HG02840 (cell line): ENCODE measurements at regions not wholly inside any gene's neighbourhood (a gene's known extent, or its start where the extent isn't known, plus 50 kb on each side); places are given as distances from the start of the nearest gene placed in this dataset.

Experiments used
- ATAC-seq: cut with Tn5 transposase; IDR thresholded peaks from one replicate; pipeline ENCODE4 v1.9.1; 2021; ENCODE audit warnings: mild to moderate bottlenecking, moderate library complexity, moderate number of reproducible peaks; ENCODE audit not compliant: unreplicated experiment, low FRiP score

DNA sequence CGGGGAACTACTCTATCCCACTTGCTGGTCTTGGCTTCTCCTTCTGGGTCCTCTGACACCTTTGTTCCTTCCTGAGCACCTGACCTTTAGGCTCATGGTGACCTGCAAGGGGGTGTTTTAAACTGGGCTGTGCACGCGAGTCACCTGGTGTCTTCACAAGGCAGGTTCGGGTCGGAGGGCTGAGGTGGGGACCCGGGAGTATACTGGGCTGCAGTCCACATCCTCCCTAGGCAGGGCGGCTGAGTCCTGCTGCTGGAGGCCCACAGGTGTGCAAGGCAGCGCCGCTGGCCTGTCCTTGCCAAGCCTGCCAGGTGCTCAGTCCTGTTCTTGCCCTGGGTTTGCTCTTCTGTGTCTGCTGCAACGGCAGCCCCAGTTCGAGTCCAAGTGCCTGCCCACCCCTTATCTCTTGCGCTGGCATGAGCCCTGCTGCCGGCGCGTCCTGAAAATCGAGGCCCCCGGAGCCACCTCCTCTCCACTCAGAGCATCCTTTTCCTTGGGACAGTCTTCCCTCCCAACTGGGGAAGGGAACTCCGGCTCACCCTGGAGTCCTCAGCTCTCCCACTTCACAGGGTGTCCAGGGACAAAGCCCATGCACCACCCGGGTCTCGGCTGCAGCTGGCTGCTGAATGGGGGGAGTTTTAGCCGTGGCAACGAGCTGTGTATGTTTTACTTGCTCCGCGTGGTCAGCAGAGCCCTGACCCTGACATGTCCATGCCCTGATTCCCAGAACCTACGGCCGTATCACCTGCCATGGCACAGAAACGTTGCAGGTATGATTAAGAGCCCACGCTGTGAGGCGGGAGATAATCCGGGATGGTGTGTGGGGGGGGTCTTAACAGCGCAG, 193.5 kb downstream of the TEX29 start:
- ATAC-seq: no peak

DNA sequence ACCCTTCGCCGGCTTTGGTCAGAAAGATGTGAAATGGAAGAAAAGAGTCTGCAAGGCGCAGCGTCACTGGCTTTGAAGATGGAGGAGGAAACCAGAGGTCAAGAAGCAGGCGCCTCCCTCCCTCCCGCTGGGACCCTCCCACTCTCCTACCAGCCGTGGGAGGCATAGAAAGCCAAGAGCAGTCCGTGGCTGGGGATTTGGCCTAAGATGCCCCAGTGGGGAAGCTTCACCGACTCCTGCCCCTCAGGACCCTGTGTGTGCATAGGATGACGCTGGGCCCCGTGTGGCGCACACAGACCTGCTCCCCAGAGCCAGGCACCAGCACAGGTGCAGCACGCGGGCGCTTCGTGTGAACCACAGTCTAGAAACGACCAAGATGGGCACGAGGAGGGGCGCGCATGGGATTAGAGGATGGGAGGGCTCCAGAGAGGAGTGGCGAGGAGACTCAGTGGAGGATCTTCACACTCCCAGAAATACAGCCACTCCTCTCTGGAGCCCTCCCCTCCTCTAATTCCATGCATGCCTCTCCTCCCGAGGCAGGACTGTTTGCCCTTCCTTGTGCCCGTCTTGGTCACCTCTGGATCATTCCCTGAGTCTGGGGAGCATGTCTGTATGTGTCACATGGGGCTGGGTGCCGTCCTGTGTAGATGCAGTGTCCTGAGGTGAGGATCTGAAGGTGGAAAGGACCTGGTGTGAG, 194.3 kb downstream of the TEX29 start:
- no peak for ATAC-seq

DNA sequence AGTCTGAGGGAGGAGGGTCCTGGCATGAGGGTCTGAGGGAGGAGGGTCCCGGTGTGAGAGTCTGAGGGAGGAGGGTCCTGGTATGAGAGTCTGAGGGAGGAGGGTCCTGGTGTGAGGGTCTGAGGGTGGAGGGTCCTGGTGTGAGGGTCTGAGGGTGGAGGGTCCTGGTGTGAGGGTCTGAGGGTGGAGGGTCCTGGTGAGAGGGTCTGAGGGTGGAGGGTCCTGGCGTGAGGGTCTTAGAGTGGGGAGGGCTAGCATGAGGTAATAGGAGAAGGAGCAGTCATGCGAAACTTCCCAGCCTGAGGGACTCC, 194.8 kb downstream of the TEX29 start:
- no peak for ATAC-seq

DNA sequence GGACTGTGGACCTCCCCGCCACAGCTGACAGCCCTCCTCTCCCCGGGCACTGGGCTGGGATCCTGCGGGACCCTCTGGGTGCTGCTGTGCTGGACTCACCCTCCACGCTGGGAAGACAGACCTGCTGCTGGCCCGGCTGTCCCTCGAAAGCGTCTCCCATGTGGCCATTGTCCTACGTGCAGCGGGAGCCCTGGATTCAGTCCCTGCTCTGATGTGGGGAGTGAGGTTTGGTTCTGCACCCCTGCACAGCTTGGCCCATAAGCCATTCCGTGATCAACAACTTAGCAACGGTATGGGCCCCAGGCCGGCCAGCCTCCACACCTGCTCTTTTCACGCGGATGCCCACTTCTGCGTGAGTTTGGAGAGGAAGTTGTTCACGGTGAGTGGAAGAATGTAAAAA, 195.2 kb downstream of the TEX29 start:
- ATAC-seq: no peak

DNA sequence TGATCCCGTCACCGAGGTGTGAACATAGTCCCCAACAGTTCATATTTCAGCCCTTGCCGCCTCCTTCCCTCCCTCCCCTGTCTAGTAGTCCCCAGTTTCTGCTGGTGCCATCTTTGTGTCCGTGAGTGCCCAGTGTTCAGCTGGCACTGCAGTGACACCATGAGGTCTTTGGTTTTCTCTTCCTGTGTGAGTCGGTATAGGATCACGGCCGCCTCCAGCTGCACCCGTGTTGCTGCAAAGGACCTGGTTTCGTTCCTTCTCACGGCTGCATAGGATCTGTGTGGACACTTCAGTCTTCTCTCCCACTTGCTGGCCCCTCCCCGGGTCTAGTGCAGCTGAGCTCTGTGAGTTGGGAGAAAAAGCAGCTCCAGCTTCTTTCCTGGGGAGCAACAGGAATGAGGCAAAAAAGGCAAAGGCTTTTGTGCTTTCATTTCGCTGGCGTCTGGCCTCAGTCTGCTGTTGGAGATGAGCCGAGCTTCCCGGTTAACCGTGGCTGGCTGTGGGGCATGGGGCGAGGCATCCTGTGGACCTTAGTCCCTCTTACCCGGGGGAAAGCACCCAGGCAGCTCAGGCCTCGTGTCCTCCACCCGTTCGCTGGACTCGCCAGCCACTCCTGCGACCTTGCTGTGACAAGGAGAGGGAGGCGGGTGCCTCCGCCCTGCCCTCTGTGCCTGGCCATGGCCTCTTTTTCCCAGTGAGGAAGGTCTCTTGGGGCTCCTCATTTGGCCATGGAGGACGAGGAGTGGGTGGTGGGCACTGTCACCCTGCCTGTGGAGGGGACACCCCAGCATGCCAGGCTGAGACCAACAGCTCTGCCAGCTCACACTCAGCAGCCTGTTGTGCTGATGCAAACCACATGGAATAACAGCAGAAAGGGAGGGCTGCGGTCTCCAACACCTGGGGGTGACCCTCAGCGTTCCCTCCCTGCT, 196.5 kb downstream of the TEX29 start:
- no peak for ATAC-seq

DNA sequence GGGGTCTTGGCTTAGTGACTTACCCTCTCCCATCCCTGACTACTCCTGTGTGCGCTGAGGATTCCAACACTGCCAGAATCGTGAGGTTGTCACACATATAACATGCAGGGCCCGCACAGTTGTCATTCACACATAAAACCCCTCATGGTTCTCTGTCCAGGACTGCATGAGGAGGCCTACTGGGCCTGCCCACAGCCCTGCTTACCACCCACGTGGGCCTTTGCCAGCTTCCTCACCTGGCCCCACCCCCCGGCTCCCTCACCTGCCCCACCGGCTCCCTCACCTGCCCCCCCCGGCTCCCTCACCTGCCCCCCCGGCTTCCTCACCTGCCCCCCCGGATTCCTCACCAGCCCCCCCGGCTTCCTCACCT, 197.2 kb downstream of the TEX29 start:
- no peak for ATAC-seq

DNA sequence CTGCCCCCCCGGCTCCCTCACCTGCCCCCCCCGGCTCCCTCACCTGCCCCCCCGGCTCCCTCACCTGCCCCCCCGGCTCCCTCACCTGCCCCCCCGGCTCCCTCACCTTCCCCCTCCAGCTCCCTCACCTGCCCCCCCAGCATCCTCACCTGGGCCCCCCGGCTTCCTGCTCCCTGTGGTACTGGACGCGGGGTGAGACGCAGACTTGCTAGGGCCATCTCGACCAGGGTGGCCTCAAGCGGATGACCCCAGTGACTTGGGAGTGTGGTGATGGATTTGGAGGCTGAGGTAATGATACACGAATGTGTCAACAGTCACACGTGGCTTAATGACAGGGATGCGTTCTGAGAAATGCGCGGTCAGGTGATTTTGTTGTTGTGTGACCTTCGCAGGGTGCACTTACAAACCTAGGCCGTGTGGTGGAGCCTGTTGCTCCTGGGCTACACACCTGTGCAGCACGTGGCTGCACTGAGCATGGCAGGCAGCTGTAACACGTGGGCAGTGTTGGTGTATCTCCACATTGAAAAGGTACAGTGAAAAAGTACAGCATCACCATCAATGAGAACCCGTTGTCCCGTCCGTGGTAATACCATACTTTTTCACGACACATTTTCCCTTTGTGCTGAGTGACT, 197.8 kb downstream of the TEX29 start:
- no peak for ATAC-seq

DNA sequence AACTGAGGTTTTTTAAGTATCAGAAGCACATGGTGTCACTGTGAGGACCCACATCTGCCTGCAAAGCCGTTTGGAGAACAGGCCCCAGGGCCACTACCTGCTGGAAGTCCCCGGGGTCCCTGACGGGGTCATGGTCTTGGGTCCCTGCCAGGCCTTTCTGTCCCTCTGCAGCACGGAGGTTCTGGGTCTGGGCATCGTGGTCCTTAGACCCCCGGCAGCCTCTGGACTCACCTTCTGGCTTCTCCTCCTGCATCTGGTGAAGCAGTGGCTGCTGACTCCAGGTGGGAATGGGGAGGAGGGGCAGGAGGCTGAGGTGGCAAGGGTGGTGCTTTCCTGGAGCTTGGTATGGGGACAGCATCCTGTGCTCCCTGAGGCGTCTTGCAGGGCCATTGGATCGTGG, 198.6 kb downstream of the TEX29 start:
- ATAC-seq: no peak

DNA sequence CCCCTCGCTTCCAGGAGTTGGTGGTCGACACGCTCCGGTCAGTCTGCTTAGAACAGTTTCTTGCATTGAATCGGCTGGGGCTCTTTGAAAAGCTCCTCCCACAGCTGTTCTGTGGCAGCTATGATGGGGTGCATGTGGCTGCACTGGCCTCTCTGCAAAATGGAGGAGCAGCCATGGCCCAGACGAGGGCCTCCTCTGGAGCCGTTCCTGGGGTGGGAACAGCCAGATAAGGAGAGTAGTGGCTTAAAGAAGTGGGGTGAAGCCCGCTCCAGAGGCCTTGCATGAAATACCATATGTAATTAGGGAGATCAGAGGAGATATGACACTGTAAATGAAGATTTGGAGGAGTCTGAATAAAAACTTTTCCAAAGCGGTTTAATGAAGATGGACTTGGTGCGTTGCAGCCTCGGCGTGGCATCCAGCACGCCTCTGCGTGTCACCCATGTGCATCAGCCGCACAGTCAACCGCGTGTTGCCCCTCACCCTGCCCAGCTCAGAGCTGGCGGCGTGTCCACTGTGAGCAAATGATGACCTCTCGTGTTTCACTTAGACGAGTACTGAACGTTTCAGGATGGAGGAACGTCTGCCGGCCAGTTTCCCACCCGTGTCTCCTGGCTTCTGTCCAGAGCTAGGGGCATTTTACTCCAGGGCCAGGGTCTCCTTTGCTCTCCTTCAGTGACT, 199.2 kb downstream of the TEX29 start:
- ATAC-seq: no peak

DNA sequence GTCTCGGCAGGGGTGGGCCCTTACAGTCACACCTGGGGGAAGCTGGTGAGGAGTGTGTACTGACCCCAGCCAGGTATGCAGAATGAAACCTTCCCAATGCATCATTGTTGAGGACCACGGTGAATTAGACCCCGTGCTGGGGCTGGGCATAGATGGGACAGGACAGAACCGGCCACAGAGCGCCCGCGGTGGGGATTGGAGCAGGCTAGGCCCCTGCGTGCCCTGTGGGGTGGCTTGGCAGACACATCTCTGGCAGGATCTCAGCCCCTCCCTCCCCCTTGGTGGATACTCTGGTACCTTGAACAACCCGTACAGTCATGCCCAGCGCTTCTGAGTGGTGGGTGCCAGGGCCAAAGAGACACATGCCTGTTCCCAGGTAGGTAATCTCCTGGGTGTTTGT, 200.6 kb downstream of the TEX29 start:
- ATAC-seq: no peak

DNA sequence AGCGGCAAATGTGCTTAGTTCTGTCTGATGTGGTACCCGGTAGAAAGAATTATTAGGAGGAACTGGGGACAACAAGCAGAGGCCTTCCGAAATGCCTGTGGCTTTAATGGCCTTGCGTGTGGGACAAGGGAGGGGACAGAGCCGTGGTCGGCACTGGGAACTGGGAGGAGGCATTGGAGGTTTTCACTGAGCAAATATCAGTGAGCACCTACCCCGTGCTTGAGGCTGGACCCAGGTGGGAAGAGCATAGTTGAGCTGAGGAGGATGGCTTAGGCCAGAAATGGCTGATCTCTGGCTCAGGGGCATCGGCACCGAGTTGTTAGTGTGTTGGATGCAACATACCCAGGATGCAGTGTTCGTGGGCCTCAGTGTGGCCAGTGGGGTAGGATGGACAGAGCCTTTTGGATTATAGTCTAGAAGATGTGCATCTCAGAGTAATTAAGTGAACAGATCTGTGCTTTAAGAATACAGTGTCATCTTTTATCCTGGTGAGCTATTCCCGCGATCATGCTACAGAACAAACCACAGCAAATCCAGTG, 201.3 kb downstream of the TEX29 start:
- ATAC-seq: no peak

DNA sequence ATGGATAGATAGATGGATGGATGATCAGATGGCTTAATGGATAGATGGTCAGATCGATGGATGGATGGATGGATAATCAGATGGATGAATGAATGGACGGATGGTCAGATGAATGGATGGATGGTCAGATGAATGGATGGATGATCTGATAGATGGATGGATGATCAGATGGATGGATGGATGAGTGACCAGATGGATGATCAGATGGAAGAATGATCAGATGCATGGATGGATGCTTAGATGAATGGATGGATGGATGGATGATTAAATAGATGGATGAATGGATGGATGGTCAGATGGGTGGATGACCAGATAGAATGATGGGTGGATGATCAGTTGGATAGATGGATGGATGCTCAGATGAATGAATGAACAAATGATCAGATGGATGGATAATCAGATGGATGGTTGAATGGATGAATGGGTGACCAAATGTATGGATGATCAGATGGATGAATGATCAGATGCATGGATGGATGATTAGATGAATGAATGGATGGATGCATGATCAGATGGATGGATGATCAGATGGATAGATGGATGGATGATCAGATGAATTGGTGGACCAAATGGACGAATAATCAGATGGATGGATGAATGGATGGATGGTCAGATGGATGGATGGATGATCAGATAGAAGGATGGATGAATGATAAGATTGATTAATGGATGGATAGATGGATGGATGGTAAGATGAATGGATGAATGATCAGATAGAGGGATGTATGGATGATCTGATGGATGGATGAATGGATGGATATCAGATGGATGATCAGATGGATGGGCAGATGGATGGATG, 205.1 kb downstream of the TEX29 start:
- no peak for ATAC-seq

DNA sequence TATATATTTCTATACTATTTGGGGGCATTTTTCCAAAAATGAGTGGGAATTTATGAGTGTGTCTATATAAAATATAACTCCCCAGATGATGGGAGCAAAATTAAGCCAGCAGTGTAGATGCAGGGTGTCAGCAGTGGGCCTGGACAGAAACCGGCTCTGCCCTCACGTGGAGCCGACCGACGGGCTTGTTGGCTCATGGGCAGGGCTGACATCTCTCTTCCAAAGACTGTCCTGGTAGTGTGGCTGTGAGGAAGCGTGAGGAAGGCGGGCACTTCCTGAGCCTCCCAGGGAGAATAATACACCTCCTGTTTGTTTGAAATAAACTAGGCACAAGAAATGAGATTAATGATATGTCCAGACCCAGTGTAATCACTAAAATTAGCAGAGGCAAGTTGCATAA, 206.5 kb downstream of the TEX29 start:
- no peak for ATAC-seq

DNA sequence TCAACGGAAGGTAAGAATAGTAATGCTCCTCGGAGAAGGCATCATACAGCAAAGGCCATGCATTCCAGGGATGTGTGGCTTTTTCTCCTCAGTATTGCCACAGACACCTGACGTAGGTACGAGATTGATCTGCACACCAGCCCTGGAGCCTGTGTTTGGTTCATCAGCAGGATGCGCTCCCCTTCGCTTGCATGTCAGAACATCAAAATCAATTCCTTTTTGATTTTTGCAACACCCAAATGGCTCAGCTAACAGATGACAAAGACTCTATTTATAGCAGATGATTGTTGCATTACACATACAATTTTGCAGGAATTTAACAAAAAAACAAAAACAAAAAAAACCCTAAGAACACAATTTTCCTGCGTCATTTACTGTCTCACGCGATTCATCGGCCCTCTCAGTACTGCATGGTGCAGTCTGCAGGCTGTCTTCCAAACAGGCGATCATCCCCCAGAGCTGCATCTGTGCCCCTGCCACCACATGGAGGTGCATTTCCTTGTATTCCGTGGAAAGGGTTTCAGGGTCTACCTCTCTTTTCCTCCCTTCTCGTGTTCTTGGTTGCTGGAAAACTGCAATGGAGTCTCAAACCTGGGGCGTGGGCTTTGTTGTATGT, 207.3 kb downstream of the TEX29 start:
- no peak for ATAC-seq

DNA sequence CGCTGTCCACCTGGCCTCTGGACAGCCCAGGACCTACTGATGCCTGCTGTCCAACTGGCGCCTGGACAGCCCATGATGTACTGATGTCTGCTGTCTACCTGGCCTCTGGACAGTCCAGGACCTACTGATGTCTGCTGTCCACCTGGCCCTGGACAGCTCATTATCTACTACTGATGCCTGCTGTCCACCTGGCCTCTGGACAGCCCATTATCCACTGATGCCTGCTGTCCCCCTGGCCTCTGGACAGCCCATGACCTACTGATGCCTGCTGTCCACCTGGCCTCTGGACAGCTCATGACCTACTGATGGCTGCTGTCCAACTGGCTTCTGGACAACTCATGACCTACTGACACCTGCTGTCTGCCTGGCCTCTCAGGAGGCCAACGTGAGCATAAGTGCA, 208.1 kb downstream of the TEX29 start:
- ATAC-seq: no peak

DNA sequence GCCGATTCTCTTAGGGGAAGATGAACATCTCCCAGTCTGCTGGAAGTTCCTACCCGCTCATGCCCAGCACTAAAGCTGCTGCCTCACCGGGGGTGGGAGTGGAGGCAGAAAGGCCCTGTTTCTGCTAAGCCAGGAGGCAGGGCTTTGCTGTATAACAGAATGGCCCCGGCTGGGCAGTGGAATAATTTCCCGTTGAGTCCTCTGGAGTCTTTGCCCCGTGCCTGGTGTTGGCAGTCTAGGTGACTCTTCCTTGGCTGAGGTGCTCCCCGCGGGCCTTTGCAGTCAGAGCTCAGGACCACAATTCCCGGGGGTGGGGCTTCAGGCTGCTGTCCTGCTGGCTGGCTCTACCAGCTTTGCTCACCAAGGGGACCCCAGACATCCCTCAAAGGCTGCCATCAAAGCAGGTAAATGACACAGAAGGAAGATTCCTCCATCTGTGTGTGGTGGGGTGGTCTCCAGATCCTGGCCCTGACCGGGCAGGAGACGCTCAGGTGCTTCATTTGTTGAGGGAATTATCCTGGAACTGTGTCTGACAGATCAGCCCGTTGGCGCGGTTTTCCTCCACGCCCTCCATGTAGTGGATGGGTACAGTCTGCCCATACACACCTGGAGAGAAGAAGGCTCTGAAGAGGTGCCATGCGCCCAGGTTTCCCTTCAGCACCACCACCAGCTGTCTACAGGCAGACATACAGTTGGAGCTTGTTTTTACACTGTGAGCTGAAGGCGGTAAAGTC, 209.9 kb downstream of the TEX29 start:
- no peak for ATAC-seq

DNA sequence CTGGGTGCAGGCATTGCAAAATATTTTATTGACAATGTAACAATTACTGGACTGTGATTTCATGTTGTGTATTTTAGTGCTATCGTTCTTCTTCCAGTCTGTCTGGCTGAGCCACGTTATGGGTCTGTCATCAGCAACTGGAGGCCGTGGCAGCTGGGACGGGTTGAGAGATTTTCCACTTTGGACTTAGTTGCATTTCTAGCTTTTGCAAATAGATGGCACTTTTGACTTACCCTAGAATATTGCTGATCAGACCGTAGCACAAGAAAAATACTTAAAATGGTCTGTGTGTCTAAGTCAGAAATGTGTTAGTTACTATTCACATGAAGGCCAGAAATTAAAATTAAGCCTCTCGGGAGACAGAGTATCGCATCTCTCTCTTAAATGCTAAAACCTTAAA, 211.1 kb downstream of the TEX29 start:
- no peak for ATAC-seq

DNA sequence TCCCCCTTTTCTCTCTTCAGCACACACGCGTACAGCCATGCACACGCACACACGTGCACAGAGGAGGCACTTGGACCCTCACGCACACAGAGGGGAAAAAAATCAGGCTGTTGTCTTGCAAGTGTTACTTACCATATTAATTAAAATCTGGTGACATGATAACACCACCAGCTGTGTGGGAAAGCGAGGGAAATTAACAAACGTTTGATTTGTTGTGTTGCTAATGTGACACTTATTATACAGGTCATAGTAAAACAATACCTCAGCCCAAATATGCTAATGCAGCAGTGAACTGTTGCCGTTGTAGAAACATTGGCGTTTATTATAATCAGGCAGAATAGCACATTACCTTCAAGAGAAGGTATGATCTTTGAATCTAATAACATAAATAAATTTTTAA, 211.7 kb downstream of the TEX29 start:
- ATAC-seq: no peak
